GM18907 (cell line): ENCODE measurements at regions not wholly inside any gene's neighbourhood (a gene's known extent, or its start where the extent isn't known, plus 50 kb on each side); places are given as distances from the start of the nearest gene placed in this dataset.

Experiments
- ATAC-seq: cut with Tn5 transposase; IDR thresholded peaks from one replicate; pipeline ENCODE4 v1.9.1; 2021; ENCODE audit warnings: mild to moderate bottlenecking, moderate library complexity; ENCODE audit not compliant: unreplicated experiment

DNA sequence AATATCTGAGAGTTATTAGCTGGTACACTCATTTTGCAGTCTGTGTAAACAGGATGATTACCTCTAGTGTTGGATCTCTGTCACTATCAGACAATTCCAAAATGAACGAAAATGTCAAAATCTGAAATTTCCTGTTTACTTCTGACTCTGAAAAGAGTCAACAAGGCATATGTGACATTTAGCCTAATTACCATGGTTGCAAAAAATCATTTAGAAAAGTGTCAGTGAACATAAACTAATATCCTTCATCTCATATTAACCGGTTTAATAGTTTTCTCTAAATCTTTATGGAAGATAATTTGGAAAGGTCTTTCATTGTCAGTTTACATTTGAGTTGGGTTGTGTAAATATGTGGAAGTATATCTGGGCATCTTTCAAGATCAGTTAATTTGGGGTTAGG is 431.8 kb upstream of the HSF2 start:
- ATAC-seq, result no peak

DNA sequence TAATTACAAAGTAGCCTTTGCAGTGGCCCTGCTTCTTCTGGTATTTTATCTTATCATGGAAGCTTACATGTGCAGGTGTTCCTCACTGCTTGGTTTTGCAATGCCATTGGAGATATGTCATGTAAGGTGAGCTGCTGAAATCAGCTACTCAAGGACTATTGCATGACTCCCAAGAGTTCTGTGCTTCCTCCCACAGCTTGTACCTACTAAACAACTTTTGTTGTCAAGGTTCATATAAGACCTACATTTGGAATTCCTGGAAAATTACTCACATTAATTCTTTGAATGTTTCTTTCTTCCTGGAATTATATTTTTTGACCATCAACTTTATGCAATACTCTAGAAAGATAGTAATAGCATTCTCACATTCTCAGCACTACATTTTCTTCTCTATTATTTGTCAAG is 427.5 kb upstream of the HSF2 start:
- no peak for ATAC-seq

DNA sequence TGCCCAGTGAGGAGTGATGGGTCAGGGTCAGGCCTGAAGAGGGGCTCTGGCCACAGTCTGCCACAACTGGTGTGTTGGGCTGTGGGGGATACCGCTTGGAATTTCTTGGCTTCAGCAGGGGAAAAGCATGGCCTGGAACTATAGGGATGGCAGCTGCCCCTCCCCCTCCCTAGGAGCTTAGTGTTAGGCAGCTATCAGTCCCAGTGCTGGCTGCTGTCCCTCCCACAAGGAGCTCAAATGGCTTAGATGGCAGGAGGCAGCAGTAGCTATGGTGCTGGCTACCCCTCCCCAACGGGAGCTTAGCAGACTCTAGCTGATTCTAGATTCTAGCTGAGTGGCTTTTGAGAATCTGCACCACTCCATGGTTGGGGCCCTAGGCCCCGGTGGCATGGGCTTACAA is 414.5 kb upstream of the HSF2 start:
- no peak for ATAC-seq

DNA sequence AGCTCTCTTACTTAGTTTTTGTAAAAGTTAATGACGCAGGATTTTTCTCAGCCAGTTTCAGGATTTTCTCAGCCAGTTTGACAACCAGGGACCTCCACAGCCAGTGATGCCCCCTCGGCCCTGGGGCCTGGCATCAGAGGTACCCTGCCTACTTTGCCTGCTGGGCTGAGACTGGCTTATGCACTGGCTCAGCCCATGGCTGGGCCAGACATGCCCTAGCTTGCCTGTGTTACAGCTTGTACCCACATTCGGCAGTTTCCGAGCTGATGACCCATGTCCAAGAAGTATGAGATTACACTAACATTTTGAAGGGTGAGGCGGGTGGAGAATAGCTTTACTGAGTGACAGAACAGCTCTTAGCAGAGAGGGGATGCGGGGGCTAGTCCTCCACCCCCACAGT is 406.1 kb upstream of the HSF2 start:
- ATAC-seq, result no peak

DNA sequence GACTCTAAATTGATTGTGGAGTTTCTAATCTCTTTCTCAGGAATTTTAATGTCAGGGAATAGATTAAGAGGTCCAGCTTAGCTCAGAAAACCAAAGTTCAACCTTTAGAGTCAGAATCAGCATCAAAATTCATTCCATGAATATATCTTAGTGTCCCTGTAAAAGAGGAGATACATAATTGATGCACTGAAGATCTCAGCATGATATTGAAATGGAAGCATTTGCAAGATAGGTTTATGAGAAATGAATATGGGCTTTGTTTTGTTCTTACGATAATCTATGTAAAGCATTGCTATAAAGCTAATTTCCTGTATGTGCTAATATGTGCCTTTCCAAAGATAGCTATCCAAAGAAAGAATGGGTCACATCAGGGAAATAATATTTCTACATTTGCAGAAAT is 404.5 kb upstream of the HSF2 start:
- ATAC-seq, result no peak

DNA sequence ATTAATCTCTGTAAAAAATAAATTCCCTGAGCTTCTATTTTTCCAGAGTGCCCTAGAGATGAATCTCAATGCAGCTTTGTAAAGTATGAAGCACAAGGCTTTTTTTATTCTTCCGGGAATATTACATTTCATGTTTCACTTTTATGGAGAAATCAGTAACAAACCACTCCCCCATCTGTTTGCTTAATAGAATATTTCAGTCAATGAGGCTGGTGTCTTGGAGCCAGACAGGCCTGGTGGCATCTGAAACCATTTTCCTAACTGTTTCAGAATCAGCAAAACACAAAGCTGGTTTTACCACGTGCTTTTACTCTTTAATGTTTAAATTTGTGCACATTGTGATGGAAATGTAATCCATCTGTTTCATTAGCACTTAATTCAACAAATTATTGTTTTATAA is 400.8 kb upstream of the HSF2 start:
- ATAC-seq, result no peak

DNA sequence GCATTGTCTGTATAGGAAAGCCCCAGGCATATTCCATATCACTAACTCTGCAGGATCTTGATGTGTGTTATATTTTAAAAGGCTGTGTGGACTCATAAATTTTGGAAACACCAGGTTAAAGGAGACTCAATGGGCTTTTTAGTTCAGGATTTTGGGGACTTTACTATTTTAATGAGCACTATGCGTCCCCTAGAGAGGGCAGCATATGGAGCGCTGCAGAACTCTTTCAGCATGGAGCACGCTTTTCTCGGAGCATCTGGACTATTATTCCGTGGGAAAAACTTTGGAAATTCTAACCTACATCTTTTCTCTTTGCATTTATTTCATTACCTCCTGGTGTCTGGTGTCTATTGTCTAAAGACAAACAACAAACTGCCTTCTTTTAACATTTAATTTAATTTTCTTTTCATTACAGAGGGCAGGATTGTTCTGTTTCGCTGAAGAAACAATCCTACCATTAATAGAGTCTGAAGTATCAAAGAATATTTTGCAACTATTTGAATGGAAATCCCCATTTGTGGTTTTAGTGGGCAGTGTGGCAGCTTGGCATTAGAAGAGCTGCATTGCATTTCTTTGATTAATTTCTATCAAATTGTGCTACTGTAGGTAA is 399.9 kb upstream of the HSF2 start:
- no peak for ATAC-seq

DNA sequence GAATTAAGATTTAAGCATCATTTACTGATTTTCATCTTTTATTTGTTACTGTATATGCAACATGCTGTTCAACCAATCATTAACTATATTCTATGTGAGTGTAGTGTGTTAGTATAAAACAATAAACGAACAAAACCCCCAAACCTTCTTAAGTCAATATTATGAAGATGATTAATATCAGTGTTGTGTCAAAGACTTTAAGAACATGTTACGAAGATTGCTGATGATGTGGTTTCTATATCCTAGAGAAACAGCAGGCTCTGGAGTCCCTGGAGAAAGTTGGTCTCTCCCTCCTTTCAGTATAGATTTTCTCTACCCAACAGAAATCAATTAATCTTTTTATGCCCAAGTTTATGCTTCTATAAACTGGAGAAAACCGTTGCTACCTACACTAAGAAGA is 393.8 kb upstream of the HSF2 start:
- ATAC-seq, result no peak

DNA sequence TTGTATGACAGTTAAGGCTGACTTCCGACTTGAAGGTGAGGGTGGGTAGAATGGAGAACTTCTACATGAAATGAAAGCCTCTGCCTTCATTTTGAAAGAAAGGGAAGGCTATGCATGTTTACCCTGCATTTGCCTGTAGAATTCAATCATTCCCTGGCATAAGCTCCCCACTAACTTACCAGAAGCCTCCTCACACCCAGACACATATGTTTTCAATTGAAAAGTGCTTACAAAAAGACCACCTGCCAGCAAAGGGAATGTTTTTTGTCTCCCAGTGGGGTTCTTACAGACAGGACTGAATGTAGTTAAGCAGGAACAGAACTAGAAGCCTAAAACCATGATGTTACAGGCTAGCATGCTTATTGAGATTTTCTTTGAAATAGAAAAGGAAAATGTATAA is 392.1 kb upstream of the HSF2 start:
- ATAC-seq, result no peak

DNA sequence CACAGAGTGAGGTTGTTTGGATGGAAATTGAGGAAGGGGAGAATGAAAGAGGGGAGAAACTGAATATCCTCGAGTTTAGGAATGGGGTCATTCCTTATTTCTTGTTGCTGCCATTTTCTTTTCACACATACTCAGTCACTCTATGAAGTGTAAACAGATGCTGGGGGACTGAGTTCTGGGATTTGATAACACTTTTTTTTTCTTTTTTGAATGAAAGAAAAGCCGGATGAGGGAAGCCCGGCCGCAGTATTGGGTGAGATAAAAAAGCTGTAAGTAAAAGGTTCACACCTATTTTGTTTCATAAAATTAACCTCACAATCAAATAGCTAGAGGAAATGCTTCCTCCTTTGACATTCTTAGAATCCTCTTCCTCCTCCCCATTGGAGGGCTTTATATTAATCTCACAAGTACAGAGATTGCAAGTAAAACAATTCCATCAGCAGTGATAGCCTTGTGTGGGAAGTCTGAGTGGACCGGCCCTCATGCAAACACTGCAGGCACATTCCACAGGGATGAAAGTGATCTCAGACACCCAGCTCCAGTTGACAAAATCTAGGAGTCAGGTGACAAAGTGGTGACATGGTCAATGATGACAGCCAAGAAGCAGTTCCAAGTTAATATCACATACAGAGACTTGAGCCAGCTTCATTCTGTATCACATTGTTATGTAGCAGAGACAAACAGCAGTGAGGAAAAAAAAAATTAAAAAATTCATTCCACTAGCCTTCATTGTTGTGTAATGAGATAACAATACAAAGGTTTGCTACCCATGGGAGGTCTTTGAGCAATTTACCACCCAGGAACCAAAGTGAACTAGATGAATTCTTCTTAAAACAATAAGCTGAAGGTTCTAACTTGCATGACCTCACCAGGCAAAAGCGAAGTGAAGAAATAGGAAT is 391.1 kb upstream of the HSF2 start:
- no peak for ATAC-seq

DNA sequence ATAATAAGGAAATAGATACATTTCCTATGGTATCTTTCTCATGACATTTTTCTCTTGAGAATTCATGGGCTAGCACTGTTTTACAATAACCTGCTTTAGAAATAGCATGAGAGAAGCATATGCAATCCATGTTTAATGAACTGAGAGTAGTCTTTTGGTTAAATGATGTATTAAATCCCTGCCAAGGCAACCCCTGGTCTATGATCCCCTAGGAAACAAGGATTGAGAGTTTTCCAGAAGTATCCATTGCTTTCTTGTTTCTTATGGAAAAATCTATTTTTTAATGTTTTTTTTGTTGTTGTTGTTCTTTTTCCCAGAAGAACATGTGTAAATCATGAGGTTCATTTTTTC is 390.5 kb upstream of the HSF2 start:
- ATAC-seq, result no peak

DNA sequence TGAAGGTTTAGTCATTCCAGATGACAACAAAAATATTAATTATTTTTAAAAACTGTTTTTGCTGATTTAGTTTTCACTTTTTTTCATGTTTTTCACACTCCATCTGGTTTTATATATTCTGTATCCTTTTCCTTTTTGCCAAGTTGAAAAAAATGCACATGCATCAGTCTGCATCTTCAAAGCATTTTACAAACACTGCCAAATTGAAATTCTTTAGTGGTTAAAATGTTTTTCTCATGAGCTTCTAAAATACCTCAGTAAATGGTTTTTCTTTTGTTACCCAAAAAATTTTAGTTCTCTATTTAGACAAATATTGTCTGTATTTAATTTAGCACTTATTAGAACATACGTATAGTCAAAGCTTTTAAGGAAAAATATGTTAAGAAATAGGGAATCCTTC is 386.9 kb upstream of the HSF2 start:
- ATAC-seq, result no peak

DNA sequence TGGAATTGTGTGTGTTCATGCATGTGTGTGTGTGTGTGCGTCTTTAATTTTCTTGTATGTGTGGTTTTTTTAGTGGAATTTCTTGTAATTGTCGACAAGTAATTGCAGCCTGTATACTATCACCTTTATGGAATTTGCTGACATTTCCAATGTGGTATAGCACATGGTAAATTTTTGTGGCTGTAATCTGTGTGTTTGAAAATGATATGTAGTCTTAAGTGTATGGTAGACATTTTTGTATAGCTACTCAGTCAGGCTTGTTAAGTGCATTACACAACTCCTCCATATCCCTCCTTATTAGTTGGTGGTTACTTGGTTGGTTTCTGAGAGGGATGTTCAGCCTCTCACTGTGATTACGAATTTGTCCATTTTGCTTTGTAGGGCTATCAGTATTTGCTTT is 384.5 kb upstream of the HSF2 start:
- ATAC-seq, result no peak

DNA sequence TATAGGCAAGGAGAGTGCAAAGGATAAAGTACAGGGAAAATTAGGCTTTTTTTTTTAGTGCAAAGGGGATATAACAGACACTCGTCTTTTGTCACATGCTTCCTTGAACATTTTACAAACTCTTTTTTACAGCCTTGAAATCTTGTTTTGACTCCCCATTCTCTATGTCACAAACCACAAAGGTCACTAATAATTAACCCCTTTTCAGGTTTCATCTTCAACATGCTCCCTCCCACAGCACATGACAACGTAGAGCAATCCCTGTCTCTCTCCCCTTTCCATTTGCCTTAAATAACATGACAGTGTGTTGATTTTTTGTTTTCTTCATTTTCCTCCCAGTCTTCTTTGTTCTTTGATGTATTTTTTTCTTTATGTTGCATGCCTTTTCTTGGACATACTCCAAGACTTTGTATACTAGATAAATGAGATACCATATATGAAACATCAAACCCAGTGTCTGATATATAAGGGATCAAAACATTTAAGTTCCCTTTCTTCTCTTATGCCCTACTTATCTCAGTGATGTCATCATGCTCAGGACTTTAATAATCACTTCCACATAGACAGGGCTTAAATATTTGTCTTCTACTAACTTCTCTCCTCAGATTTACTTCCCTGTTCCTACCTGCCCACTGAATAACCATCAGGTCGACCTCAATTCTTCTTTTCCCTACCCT is 378.7 kb upstream of the HSF2 start:
- peak; percentile 99 for ATAC-seq

DNA sequence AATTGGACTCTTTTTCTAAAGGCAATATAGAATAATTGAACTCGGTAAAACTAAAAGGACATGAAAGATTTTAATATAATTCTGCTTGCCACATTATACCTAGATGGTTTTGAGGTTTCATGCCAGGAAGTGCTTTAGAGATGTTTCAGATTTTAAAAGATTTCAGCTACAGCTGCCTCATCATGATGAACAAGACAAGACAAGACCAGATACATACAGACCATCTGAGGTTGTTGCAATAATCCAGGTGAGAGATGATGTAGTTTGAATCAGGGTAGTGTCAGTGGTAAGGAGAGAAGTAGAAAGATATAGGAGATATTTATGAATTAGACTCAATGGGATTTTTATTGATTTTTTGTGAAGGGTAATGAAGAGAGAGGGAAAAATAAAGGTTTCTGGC is 374.3 kb upstream of the HSF2 start:
- ATAC-seq, result no peak

DNA sequence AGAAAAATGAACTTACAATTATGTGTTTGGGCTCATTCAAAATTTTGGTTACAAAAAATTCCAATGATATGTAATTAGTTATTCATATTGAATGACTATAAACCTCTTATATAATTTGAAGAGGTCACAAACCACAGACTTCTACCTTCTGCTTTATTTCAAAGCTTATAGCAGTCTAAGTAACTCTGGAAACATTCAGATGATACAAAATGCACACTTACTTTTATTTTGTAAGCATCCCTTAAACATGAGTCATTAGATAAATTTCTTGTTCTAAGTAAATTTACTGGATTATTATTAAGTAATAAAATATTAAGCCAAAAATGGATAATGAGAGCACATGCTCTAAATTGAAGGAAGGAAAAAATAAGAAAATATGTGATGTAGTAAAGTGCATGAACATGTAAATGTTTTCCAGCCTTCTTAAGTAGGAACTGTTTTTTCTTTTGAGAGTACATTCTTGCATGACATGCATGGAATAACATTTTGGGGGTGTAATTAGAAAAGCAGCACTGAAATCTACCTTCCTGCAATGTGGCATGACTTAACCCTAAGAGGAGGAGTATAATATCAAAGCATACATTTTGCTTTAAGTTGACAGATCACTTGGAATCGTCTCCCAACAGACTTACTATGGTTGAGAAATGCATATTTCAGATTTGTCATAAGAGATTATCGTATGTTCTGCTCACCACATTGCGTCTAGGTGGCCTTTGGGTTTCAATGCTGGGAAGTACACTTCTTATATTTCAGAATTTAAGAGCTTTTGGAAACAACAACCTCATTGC is 372.7 kb upstream of the HSF2 start:
- no peak for ATAC-seq

DNA sequence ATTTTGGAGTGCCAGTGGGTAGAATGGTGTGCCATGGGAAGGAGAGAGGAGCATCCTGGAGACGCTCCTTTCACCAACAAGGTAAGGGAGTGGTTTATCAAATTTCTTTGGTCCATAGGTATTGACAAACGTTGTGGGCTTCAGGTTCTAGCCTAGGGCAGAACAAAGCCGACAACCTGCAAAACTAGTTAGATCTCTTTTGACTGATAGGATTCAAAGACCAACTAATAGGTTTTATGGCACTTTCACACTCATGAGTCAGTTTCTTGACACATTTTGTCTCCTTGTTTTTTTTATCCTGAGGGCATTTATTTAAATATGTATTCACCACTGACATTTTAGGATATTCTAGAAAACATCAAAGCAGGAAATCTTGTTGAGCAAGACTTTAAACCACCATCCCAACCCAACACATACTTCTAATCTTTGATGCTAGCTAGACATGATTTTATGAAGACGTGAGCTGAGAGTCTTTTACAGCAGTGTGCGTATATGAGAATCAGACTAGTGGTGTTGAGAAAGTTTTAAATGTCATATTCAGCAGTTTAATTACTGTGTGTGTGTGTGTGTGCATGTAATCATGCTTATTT is 370.4 kb upstream of the HSF2 start:
- ATAC-seq, result no peak

DNA sequence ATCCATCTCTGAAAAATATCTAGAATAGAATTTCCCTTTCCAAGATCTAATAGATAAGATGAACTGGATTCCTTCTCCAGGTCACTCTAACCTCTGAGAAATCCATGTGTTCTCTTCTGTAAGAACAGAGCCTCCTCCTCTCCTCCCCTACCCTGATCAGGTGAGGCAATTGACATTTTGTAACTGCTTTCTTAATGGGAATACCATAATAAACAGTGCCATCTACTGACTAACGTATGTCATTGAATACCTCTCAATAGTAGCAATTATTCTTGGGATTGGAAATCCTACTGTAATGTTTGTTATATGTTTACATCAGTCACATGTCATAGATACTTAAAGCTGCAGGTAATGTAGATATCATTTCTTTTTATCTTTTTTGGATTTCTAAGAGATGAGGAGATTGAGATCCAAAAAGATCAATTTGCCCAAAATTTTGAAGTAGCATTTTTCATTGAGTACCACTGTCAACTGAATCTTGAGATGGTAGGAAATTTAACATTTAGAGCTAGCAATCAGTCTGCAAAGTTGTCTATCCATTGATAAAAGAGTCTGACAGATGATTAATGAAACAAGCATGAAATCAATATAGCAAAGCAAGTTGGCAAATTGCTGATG is 365.8 kb upstream of the HSF2 start:
- peak; percentile 96 for ATAC-seq

DNA sequence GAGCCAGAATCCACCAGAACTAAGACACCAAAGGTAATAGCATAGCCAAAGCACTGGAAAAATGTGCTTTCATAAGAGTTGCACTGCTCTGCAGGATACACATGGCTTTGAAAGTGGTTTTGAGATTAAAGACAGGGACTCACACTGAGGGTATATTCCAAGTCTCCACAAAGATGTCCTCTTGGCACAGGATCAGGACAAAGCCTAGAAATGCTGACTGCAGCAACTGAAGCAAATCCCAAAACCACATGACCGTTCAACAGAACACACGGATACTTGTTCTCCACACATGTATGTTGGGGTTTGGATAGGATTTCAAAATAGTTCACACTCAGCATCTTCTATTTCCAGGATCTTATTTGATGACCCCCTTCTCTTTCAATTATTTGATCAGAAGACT is 364.3 kb upstream of the HSF2 start:
- no peak for ATAC-seq

DNA sequence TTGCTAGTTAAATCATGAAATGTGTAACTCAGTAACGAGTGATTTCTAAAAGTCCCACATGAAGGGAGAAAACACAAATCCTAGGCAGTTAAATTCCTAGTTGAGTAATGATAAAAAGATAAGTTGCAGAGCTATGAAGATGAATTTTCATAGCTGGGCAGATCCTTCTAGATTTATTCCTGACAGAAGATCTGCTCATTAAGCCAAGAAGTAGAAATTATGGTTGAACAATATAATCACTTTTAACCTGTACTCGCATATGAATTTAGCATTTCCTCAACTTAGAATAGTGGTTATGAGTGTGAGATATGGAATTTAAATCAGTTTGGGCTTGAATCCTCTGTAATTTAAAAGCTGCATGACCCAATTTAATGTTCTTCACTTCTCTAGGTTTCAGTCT is 359.2 kb upstream of the HSF2 start:
- no peak for ATAC-seq

DNA sequence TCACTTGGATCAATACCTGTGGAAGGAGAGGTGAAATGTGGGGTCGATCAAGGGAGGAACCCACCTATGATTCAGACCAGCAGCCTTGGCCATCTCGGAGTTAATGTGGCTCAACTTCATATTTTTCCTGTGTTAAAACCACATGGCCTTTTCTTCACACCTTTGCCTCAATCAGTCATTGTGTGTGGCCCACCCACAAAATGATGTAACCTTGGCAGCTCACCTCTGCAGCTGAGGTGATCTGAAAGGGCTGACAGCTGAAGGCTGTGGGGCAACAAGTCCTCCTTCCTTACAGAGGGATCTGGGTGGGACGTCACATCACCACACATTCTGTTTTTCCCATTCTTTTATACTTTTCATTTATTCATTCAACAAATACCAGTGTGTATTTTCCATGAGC is 357.1 kb upstream of the HSF2 start:
- ATAC-seq, result no peak
